Natural killer cell (primary cell): ENCODE measurements at regions not wholly inside any gene's neighbourhood (a gene's known extent, or its start where the extent isn't known, plus 50 kb on each side); places are given as distances from the start of the nearest gene placed in this dataset.

Source experiments
- ATAC-seq, 3 donors: fragments of 150-1000 bp in 2 of 3; fragments of 200-7000 bp in 1 of 3; cut with Tn5 transposase; 1 replicate in 1 of 3; 2 replicates in 2 of 3; pipeline ENCODE4 v1.10.0; 2021; ENCODE audit warnings: mild to moderate bottlenecking in 2 of 3, moderate library complexity in 2 of 3
- DNase-seq, 2 donors: peaks; one replicate each; pipeline versions ENCODE4 v3.0.0 to v3.0.0-alpha.2; 2013 to 2021; ENCODE audit warnings: mixed read lengths in 1 of 2
- H3K27ac ChIP-seq: one replicate; pipeline ENCODE4 v1.5.1; 2013; ENCODE audit warnings: mild to moderate bottlenecking, low read length
- H3K27me3 ChIP-seq: one replicate; pipeline ENCODE4 v1.6.1; 2013; ENCODE audit warnings: low read length; ENCODE audit not compliant: control insufficient read depth, insufficient read depth
- H3K36me3 ChIP-seq: one replicate; pipeline ENCODE4 v1.6.1; 2013; ENCODE audit warnings: low read length; ENCODE audit not compliant: control insufficient read depth, insufficient read depth
- H3K4me1 ChIP-seq: one replicate; pipeline ENCODE4 v1.6.1; 2013; ENCODE audit warnings: low read length; ENCODE audit not compliant: control insufficient read depth, insufficient read depth
- H3K4me3 ChIP-seq: one replicate; pipeline ENCODE4 v1.5.1; 2013; ENCODE audit warnings: low read length
- H3K9me3 ChIP-seq: one replicate; pipeline ENCODE4 v1.6.1; 2013; ENCODE audit warnings: low read length; ENCODE audit not compliant: control insufficient read depth, insufficient read depth
- H3K27ac Mint-ChIP-seq, 2 donors: one replicate each; pipeline ENCODE4 v1.8.0; 2022; ENCODE audit warnings: mild to moderate bottlenecking in 2 of 2, mixed read lengths in 2 of 2, moderate library complexity in 1 of 2
- H3K27me3 Mint-ChIP-seq, 2 donors: one replicate each; pipeline ENCODE4 v1.8.0; 2022; ENCODE audit warnings: low read depth in 2 of 2, mixed read lengths in 2 of 2
- H3K36me3 Mint-ChIP-seq: one replicate; pipeline ENCODE4 v1.8.0; 2022; ENCODE audit warnings: mixed read lengths
- H3K4me1 Mint-ChIP-seq, 2 donors: one replicate each; pipeline ENCODE4 v1.8.0; 2022; ENCODE audit warnings: mixed read lengths in 2 of 2
- H3K4me3 Mint-ChIP-seq: one replicate; pipeline ENCODE4 v1.8.0; 2022; ENCODE audit warnings: mild to moderate bottlenecking, moderate library complexity, mixed read lengths
- H3K9me3 Mint-ChIP-seq, 2 donors: one replicate each; pipeline ENCODE4 v1.8.0; 2022; ENCODE audit warnings: mixed read lengths in 2 of 2
- WGBS: methylation state at CpG from one replicate; pipeline ENCODE4 v1.1.7; 2013; ENCODE audit warnings: missing lambda C conversion rate; ENCODE audit not compliant: insufficient coverage; 5-methylcytosine and 5-hydroxymethylcytosine counted together
- intact Hi-C: fragments of 100-400 bp; cut with micrococcal nuclease; formaldehyde crosslinking; loops from one replicate; pipeline ENCODE4 v1.14.2; 2022
- TF ChIP-seq, protein P1 (sequence below): fragments of 200-600 bp; IDR thresholded peaks from one replicate; pipeline ENCODE4 v1.8.0; 2022; ENCODE audit warnings: antibody characterized with exemption

DNA sequence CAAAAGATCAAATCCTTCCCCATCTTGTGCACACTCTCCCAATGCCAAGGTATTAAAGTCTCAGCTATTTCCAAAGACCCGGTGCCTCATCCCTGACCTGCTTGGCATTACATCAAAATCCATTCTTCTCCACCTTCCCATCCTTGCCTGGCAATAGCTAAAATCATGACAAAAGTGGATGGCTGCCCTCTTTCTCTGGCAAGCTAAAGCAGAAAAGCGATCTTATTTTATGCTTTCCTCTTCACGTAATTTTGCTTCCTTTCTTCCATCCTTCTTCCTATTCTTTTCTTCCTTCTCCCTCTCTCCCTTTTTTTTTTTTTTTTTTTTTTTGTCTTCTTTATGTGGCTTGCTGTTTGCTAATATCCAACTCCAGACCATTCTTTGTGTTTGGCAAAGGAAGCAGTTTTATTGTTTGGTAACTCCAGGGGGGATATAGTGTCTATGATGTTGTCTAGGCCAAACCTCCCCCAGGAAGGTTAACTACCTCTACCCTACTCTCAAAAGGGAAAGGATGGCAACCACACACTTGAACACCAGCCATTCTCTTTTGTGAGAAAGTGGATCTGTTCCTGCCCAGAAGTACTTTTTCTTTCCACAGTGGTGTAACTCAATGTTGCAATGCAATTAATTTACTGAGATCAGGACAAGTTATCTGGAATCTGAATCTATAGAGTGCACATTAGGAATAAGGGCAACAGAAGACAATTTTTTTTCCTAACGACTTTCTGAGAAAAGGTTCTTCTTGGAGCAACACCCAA is 120.9 kb upstream of the TMEM161B start:
- H3K27me3 ChIP-seq, result peaks cover 2% of the 10 kb centered on the region
- Mint-ChIP-seq H3K4me3 (no peak overlapping the region), H3K27me3 (peaks cover 22 to 59% of the 10 kb centered on the region in 2 donors), H3K27ac (no peak overlapping the region), H3K36me3 (no peaks in the 10 kb centered on the region), H3K4me1 (no peaks in the 10 kb centered on the region), H3K9me3 (no peaks in the 10 kb centered on the region)
- ATAC-seq (no peak), DNase-seq (no peak)
- no peak overlapping the region for H3K4me3 ChIP-seq
- H3K4me1 ChIP-seq, result no peaks in the 10 kb centered on the region
- no peaks in the 10 kb centered on the region for H3K36me3 ChIP-seq
- TF ChIP-seq, protein P1, sequence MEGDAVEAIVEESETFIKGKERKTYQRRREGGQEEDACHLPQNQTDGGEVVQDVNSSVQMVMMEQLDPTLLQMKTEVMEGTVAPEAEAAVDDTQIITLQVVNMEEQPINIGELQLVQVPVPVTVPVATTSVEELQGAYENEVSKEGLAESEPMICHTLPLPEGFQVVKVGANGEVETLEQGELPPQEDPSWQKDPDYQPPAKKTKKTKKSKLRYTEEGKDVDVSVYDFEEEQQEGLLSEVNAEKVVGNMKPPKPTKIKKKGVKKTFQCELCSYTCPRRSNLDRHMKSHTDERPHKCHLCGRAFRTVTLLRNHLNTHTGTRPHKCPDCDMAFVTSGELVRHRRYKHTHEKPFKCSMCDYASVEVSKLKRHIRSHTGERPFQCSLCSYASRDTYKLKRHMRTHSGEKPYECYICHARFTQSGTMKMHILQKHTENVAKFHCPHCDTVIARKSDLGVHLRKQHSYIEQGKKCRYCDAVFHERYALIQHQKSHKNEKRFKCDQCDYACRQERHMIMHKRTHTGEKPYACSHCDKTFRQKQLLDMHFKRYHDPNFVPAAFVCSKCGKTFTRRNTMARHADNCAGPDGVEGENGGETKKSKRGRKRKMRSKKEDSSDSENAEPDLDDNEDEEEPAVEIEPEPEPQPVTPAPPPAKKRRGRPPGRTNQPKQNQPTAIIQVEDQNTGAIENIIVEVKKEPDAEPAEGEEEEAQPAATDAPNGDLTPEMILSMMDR, result no peak
- WGBS, result 91% methylated on average over 4 of the region's 4 CpGs
- no peaks in the 10 kb centered on the region for H3K9me3 ChIP-seq
- no peak overlapping the region for H3K27ac ChIP-seq
- intact Hi-C loops, result no loop called here

DNA sequence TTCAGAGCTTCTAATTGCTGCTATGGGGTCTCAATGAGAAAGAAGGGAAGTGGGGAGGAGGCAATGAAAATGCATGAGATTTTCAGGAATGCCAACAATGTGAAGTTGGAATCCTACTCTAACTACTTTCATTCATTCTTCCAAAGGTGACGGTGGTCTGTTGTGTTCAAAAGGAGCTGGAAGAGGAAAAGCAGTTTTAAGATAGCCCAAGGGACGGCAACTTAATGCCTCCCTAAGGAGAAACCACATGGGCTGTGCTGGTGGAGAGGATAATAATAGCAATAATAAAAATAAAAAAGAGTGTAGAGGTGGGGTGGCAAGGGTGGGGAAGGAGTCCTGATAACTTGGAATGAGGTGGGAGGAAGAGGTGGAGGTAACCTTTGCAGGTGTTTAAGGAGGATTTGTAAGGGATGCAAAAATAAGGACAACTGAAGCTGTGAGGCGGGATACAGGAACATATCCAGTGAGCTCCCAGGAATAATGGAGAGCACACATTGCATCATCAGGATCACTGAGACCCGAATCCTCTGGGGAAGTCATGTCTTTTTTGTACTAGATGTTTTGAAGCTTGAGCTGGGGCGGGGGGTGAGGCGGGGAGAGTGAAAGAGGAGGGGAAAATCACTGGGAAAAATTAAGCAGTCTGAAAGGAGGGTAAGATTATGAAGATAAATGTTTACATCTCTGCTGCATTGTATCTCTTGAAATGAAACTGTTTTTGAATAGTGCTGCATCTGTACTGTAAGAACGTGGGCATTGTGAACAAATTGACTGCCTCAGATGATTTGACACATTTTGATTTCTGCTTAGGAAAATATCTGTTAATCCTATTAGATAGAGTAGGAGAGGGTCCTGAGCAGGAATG is 120.1 kb upstream of the TMEM161B start:
- H3K4me1 Mint-ChIP-seq, result no peaks in the 10 kb centered on the region
- DNase-seq, result no peak
- no peak for ATAC-seq
- Histone ChIP-seq H3K27ac (no peak overlapping the region), H3K9me3 (no peaks in the 10 kb centered on the region), H3K4me3 (no peak overlapping the region), H3K36me3 (no peaks in the 10 kb centered on the region), H3K4me1 (no peaks in the 10 kb centered on the region), H3K27me3 (peaks cover 2% of the 10 kb centered on the region)
- intact Hi-C loops, result no loop called here
- H3K27ac Mint-ChIP-seq, result no peak overlapping the region
- no peak overlapping the region for H3K4me3 Mint-ChIP-seq
- TF ChIP-seq, protein P1, result no peak
- 78% methylated on average over 6 of the region's 7 CpGs for WGBS
- H3K9me3 Mint-ChIP-seq, result no peaks in the 10 kb centered on the region
- H3K36me3 Mint-ChIP-seq, result no peaks in the 10 kb centered on the region
- peaks cover 19 to 51% of the 10 kb centered on the region in 2 donors for H3K27me3 Mint-ChIP-seq

DNA sequence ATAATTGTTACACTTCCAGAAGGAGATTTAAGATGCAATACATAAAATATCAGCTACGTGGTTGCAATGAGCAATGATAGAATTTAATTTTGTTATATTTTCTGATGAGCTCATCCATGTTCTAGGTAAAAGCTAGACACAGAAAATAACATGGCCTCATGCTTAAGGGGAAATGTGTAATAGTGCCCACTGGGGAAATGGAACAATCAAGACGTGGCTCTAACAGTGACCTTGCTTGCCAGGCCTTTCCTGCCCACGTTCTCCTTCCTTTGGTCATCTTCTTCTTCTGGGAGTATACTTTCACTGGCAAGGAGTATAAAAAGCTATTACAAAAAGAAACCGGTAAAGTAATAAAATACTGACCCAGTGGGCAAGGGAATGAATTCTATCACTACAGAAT is 116.2 kb upstream of the TMEM161B start:
- Mint-ChIP-seq H3K9me3 (no peaks in the 10 kb centered on the region), H3K27me3 (peaks cover 14 to 40% of the 10 kb centered on the region in 2 donors), H3K4me1 (no peaks in the 10 kb centered on the region), H3K4me3 (no peak overlapping the region), H3K27ac (no peak overlapping the region), H3K36me3 (no peaks in the 10 kb centered on the region)
- ATAC-seq (no peak), DNase-seq (no peak)
- intact Hi-C loops, result no loop called here
- Histone ChIP-seq H3K9me3 (no peaks in the 10 kb centered on the region), H3K4me1 (no peaks in the 10 kb centered on the region), H3K4me3 (no peak overlapping the region), H3K27me3 (no peaks in the 10 kb centered on the region), H3K36me3 (no peaks in the 10 kb centered on the region), H3K27ac (no peak overlapping the region)
- TF ChIP-seq, protein P1, result no peak
- 75% methylated on average over 4 of the region's 4 CpGs for WGBS
